WTC11 (cell line): ENCODE measurements at regions not wholly inside any gene's neighbourhood (a gene's known extent, or its start where the extent isn't known, plus 50 kb on each side); places are given as distances from the start of the nearest gene placed in this dataset.
A peak's percentile ranks its signal among the peaks of the same experiment; 100 is the strongest.

Experiments used
- ATAC-seq: fragments of 200-7000 bp; cut with Tn5 transposase; 2 replicates; pipeline ENCODE4 v1.10.0; 2021; ENCODE audit warnings: mild to moderate bottlenecking, moderate library complexity
- CTCF ChIA-PET: fragments of 300-600 bp; sonication (Branson Sonifier 250); formaldehyde crosslinking; loops from one replicate; lab custom pipeline; 2021; ENCODE audit warnings: antibody characterized with exemption; lab: Charles Lee
- POLR2A ChIA-PET: fragments of 350-600 bp; sonication (Branson Sonifier 250); formaldehyde crosslinking; loops from one replicate; lab custom pipeline; 2021; ENCODE audit warnings: antibody characterized with exemption; lab: Charles Lee
- DNase-seq: peaks from one replicate; pipeline ENCODE4 v3.0.0; 2021; ENCODE audit warnings: low spot score
- H3K27ac Mint-ChIP-seq: 2 replicates; pipeline ENCODE4 v1.8.0; 2021; ENCODE audit warnings: mixed read lengths
- H3K27me3 Mint-ChIP-seq: 2 replicates; pipeline ENCODE4 v1.8.0; 2021; ENCODE audit warnings: low read depth, mild to moderate bottlenecking, moderate library complexity, mixed read lengths
- H3K36me3 Mint-ChIP-seq: 2 replicates; pipeline ENCODE4 v1.8.0; 2021; ENCODE audit warnings: mixed read lengths
- H3K4me1 Mint-ChIP-seq: 2 replicates; pipeline ENCODE4 v1.8.0; 2022; ENCODE audit warnings: mixed read lengths
- H3K4me3 Mint-ChIP-seq: 2 replicates; pipeline ENCODE4 v1.8.0; 2021; ENCODE audit warnings: mild to moderate bottlenecking, moderate library complexity, mixed read lengths
- H3K9me3 Mint-ChIP-seq: 2 replicates; pipeline ENCODE4 v1.8.0; 2021; ENCODE audit warnings: mixed read lengths
- CREM ChIP-seq: sonication (generic); formaldehyde crosslinking; IDR thresholded peaks from 2 replicates; pipeline ENCODE4 v1.8.1; 2022; ENCODE audit warnings: mild to moderate bottlenecking, missing genetic modification reagents, moderate library complexity
- ELF4 ChIP-seq: sonication (generic); formaldehyde crosslinking; IDR thresholded peaks from 2 replicates; pipeline ENCODE4 v1.8.1; 2022; ENCODE audit warnings: low read depth, mild to moderate bottlenecking, moderate library complexity, missing genetic modification reagents
- FOXK1 ChIP-seq: sonication (generic); formaldehyde crosslinking; IDR thresholded peaks from 2 replicates; pipeline ENCODE4 v1.8.0; 2022; ENCODE audit warnings: mild to moderate bottlenecking, moderate library complexity, missing genetic modification reagents
- GABPB1 ChIP-seq: sonication (generic); formaldehyde crosslinking; IDR thresholded peaks from 2 replicates; pipeline ENCODE4 v1.8.1; 2023; ENCODE audit warnings: mild to moderate bottlenecking, missing genetic modification reagents
- GTF2I ChIP-seq: fragments of 250-450 bp; sonication (Bioruptor Pico); conservative IDR thresholded peaks from 2 replicates; pipeline ENCODE4 v1.4.0; 2021; ENCODE audit warnings: mild to moderate bottlenecking
- IRF1 ChIP-seq: sonication (generic); formaldehyde crosslinking; IDR thresholded peaks from 2 replicates; pipeline ENCODE4 v1.8.0; 2023; ENCODE audit warnings: missing genetic modification reagents
- KAT7 ChIP-seq: sonication (generic); formaldehyde crosslinking; IDR thresholded peaks from 2 replicates; pipeline ENCODE4 v1.8.1; 2023; ENCODE audit warnings: missing genetic modification reagents, mild to moderate bottlenecking, borderline replicate concordance
- MYBL2 ChIP-seq: sonication (generic); formaldehyde crosslinking; IDR thresholded peaks from 2 replicates; pipeline ENCODE4 v1.8.1; 2023; ENCODE audit warnings: mild to moderate bottlenecking, moderate library complexity, missing genetic modification reagents
- NFATC4 ChIP-seq: fragments of 250-450 bp; sonication (Bioruptor Pico); IDR thresholded peaks from 2 replicates; pipeline ENCODE4 v1.9.0; 2021; ENCODE audit warnings: mild to moderate bottlenecking
- PRRX2 ChIP-seq: fragments of 250-450 bp; sonication (Bioruptor Pico); IDR thresholded peaks from 2 replicates; pipeline ENCODE4 v1.8.0; 2021; ENCODE audit warnings: mild to moderate bottlenecking
- ZBTB43 ChIP-seq: sonication (generic); formaldehyde crosslinking; IDR thresholded peaks from 2 replicates; pipeline ENCODE4 v1.8.1; 2023; ENCODE audit warnings: mild to moderate bottlenecking, missing genetic modification reagents
- ZMAT4 ChIP-seq: fragments of 250-450 bp; sonication (Bioruptor Pico); IDR thresholded peaks from 2 replicates; pipeline ENCODE4 v1.9.0; 2021; ENCODE audit warnings: mild to moderate bottlenecking
- ZNF219 ChIP-seq: sonication (generic); formaldehyde crosslinking; IDR thresholded peaks from 2 replicates; pipeline ENCODE4 v1.8.0; 2023; ENCODE audit warnings: missing genetic modification reagents, mild to moderate bottlenecking, borderline replicate concordance
- ZNF416 ChIP-seq: fragments of 250-450 bp; sonication (Bioruptor Pico); IDR thresholded peaks from 2 replicates; pipeline ENCODE4 v1.9.0; 2021; ENCODE audit warnings: mild to moderate bottlenecking, inconsistent platforms
- ZNF425 ChIP-seq: fragments of 250-450 bp; sonication (Bioruptor Pico); conservative IDR thresholded peaks from 2 replicates; pipeline ENCODE4 v1.9.0; 2021; ENCODE audit warnings: mild to moderate bottlenecking
- TF ChIP-seq, protein P1 (sequence below): sonication (generic); formaldehyde crosslinking; IDR thresholded peaks from 2 replicates; pipeline ENCODE4 v1.8.1; 2023; ENCODE audit warnings: mild to moderate bottlenecking, missing genetic modification reagents
- TF ChIP-seq, protein P2 (sequence below): sonication (generic); formaldehyde crosslinking; conservative IDR thresholded peaks from 2 replicates; pipeline ENCODE4 v1.8.1; 2022; ENCODE audit warnings: mild to moderate bottlenecking, missing genetic modification reagents
- TF ChIP-seq, protein P3 (sequence below): sonication (generic); formaldehyde crosslinking; IDR thresholded peaks from 2 replicates; pipeline ENCODE4 v1.8.1; 2022; ENCODE audit warnings: mild to moderate bottlenecking, moderate library complexity, missing genetic modification reagents

DNA sequence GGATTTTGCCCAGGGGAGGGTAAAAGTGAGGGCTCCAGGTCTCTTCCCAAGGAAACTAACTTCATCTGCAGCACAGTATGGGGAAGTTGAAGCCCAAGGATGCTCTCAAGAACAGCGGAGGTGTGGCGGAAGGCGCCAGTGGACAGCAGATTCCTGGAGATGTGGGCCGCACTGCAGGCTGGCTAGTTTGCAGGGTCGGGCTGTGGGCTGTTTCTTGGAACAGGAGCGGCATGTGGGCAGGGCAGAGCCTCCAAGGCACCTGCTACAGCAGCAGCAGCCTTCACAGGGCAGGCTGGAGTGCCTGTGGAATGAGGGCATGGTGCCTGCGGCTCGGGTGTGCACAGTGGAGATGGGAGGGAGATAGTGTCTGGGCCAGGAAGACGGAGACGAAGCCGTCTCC lies 100.0 kb upstream of the SFSWAP start:
- TF ChIP-seq, protein P1, sequence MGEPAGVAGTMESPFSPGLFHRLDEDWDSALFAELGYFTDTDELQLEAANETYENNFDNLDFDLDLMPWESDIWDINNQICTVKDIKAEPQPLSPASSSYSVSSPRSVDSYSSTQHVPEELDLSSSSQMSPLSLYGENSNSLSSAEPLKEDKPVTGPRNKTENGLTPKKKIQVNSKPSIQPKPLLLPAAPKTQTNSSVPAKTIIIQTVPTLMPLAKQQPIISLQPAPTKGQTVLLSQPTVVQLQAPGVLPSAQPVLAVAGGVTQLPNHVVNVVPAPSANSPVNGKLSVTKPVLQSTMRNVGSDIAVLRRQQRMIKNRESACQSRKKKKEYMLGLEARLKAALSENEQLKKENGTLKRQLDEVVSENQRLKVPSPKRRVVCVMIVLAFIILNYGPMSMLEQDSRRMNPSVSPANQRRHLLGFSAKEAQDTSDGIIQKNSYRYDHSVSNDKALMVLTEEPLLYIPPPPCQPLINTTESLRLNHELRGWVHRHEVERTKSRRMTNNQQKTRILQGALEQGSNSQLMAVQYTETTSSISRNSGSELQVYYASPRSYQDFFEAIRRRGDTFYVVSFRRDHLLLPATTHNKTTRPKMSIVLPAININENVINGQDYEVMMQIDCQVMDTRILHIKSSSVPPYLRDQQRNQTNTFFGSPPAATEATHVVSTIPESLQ: no peak
- TF ChIP-seq ZNF425 (CRISPR knock-in tag): no peak
- TF ChIP-seq NFATC4 (CRISPR knock-in tag): no peak
- TF ChIP-seq GTF2I (CRISPR knock-in tag): no peak
- no peak for TF ChIP-seq PRRX2
- TF ChIP-seq ZNF219 (CRISPR knock-in tag): no peak
- no peak for TF ChIP-seq ZMAT4 (CRISPR knock-in tag)
- no peak for TF ChIP-seq CREM (CRISPR knock-in tag)
- TF ChIP-seq KAT7 (CRISPR knock-in tag): no peak
- TF ChIP-seq ZNF416 (CRISPR knock-in tag): no peak
- TF ChIP-seq, protein P2, sequence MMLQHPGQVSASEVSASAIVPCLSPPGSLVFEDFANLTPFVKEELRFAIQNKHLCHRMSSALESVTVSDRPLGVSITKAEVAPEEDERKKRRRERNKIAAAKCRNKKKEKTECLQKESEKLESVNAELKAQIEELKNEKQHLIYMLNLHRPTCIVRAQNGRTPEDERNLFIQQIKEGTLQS (CRISPR knock-in tag): no peak
- DNase-seq (no peak), ATAC-seq (no peak)
- no peaks in the 10 kb centered on the region; the same call in 1 of the 2 replicates for H3K27me3 Mint-ChIP-seq
- no peak overlapping the region for H3K4me3 Mint-ChIP-seq
- H3K27ac Mint-ChIP-seq: no peak overlapping the region
- ChIA-PET CTCF (no interaction called here), POLR2A (no interaction called here)
- H3K36me3 Mint-ChIP-seq: no peaks in the 10 kb centered on the region
- peaks cover 16% of the 10 kb centered on the region for H3K4me1 Mint-ChIP-seq
- no peaks in the 10 kb centered on the region for H3K9me3 Mint-ChIP-seq

DNA sequence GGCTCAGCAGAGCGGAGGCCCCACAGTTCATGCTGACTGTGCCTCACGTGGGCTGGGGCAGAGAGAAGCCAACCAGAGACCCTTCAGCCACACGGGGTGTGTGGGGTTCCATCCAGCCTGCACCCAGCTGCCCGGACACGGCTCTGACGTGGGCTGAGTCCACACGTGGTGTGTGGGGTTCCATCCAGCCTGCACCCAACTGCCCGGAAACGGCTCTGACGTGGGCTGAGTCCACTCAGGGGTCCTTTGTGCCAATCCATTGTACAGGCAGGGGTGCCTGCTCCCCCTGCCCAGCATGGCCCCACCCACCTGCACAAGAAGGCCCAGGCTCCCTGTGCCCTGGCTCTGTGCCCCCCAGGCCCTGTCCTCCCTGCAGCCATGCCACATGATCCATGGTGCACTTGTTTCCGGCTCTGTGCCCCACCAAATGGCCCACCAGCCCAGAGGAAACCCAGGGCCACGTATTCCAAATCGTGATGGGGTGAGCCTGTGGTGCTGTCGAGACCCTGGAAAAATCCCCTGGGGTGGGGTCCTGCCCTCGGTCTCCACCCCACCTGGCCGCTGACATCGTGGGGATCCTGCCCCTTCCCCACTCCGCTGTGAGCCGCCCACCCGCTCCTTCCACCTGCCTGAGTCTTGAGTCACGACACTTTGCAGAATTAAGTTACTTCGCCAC lies 99.3 kb upstream of the SFSWAP start:
- CTCF ChIA-PET: no interaction called here
- TF ChIP-seq GABPB1 (CRISPR knock-in tag): no peak
- no peak for TF ChIP-seq FOXK1 (CRISPR knock-in tag)
- no peak for TF ChIP-seq PRRX2
- TF ChIP-seq ELF4 (CRISPR knock-in tag): no peak
- TF ChIP-seq, protein P3, sequence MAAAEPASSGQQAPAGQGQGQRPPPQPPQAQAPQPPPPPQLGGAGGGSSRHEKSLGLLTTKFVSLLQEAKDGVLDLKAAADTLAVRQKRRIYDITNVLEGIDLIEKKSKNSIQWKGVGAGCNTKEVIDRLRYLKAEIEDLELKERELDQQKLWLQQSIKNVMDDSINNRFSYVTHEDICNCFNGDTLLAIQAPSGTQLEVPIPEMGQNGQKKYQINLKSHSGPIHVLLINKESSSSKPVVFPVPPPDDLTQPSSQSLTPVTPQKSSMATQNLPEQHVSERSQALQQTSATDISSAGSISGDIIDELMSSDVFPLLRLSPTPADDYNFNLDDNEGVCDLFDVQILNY (CRISPR knock-in tag): no peak
- no peak for TF ChIP-seq ZBTB43
- TF ChIP-seq, protein P1: no peak
- TF ChIP-seq MYBL2 (CRISPR knock-in tag): no peak
- no peak for TF ChIP-seq IRF1 (CRISPR knock-in tag)
- Mint-ChIP-seq H3K4me3 (no peak overlapping the region), H3K4me1 (peaks cover 17% of the 10 kb centered on the region), H3K27ac (peak overlapping the region; percentile 20; the same call in 1 of the 2 replicates), H3K27me3 (no peaks in the 10 kb centered on the region; the same call in 1 of the 2 replicates), H3K9me3 (no peaks in the 10 kb centered on the region), H3K36me3 (no peaks in the 10 kb centered on the region)
- ATAC-seq: no peak
- POLR2A ChIA-PET: no interaction called here
- no peak for DNase-seq
